IMR-90 (cell line): ENCODE measurements at regions not wholly inside any gene's neighbourhood (a gene's known extent, or its start where the extent isn't known, plus 50 kb on each side); places are given as distances from the start of the nearest gene placed in this dataset.

Experiments
- ATAC-seq: fragments of 200-7000 bp; cut with Tn5 transposase; 2 replicates; pipeline ENCODE4 v1.9.1; 2020; ENCODE audit warnings: low read depth, mild to moderate bottlenecking, moderate library complexity
- BruUV-seq: library from RNA; stranded (reverse); fragments of 400-500 nt; replicated peaks from 2 replicates; lab custom pipeline; 2021; lab: Mats Ljungman, UMichigan
- CTCF ChIA-PET: fragments of 300-600 bp; formaldehyde crosslinking; extraction: SDS; loops from one replicate; lab custom pipeline; 2021; ENCODE audit warnings: antibody characterized with exemption; lab: Yijun Ruan, JAX
- POLR2A ChIA-PET: fragments of 300-600 bp; sonication (Branson Sonifier 250); formaldehyde crosslinking; loops from one replicate; lab custom pipeline; 2022; ENCODE audit warnings: antibody characterized with exemption; ENCODE audit not compliant: unreplicated experiment; lab: Charles Lee
- DNase-seq: peaks from one replicate; pipeline ENCODE4 v3.0.0; 2013
- H2AFZ ChIP-seq: replicated peaks from 2 replicates; pipeline ENCODE3; 2013; ENCODE audit warnings: low read length, mild to moderate bottlenecking; ENCODE audit not compliant: poor library complexity
- H2AK5ac ChIP-seq: 2 replicates; pipeline ENCODE4 v1.6.1; 2013; ENCODE audit warnings: low read depth, low read length, inconsistent platforms
- H2AK9ac ChIP-seq: replicated peaks from 2 replicates; pipeline ENCODE3; 2013; ENCODE audit warnings: mild to moderate bottlenecking, low read depth, low read length, moderate library complexity; ENCODE audit not compliant: poor library complexity
- H2BK120ac ChIP-seq: 2 replicates; pipeline ENCODE4 v1.6.1; 2013; ENCODE audit warnings: low read depth, low read length, inconsistent platforms
- H2BK15ac ChIP-seq: 3 replicates; pipeline ENCODE4 v1.6.1; 2013; ENCODE audit warnings: low read depth, low read length, inconsistent platforms
- H2BK20ac ChIP-seq: 2 replicates; pipeline ENCODE4 v1.6.1; 2013; ENCODE audit warnings: low read depth, mild to moderate bottlenecking, inconsistent platforms, low read length, moderate library complexity
- H2BK5ac ChIP-seq: 2 replicates; pipeline ENCODE4 v1.6.1; 2013; ENCODE audit warnings: mild to moderate bottlenecking, low read depth, low read length, inconsistent platforms; ENCODE audit not compliant: poor library complexity, severe bottlenecking
- H3K14ac ChIP-seq: replicated peaks from 2 replicates; pipeline ENCODE4 v1.6.1; 2013; ENCODE audit warnings: low read depth, low read length, inconsistent platforms
- H3K18ac ChIP-seq: 2 replicates; pipeline ENCODE4 v1.6.1; 2013; ENCODE audit warnings: low read depth, low read length, control low read depth
- H3K23ac ChIP-seq: 2 replicates; pipeline ENCODE4 v1.6.1; 2013; ENCODE audit warnings: low read depth, low read length, inconsistent platforms
- H3K27ac ChIP-seq: 2 replicates; pipeline ENCODE4 v1.5.1; 2013; ENCODE audit warnings: mild to moderate bottlenecking, control low read depth, low read length; ENCODE audit not compliant: insufficient read depth
- H3K27me3 ChIP-seq: 2 replicates; pipeline ENCODE4 v1.6.1; 2013; ENCODE audit warnings: low read length; ENCODE audit not compliant: control insufficient read depth, insufficient read depth
- H3K36me3 ChIP-seq: 2 replicates; pipeline ENCODE4 v1.6.1; 2013; ENCODE audit warnings: low read length, mixed read lengths; ENCODE audit not compliant: control insufficient read depth, insufficient read depth
- H3K4ac ChIP-seq: 2 replicates; pipeline ENCODE4 v1.6.1; 2013; ENCODE audit warnings: low read depth, low read length, inconsistent platforms
- H3K4me1 ChIP-seq: 2 replicates; pipeline ENCODE4 v1.6.1; 2013; ENCODE audit warnings: low read length, mixed read lengths; ENCODE audit not compliant: control insufficient read depth, insufficient read depth
- H3K4me2 ChIP-seq: 2 replicates; pipeline ENCODE4 v1.6.1; 2013; ENCODE audit warnings: low read depth, mild to moderate bottlenecking, control low read depth, low read length, moderate library complexity
- H3K4me3 ChIP-seq: 2 replicates; pipeline ENCODE4 v1.5.1; 2013; ENCODE audit warnings: low read depth, mild to moderate bottlenecking, control low read depth, low read length, moderate library complexity; ENCODE audit not compliant: insufficient read depth
- H3K56ac ChIP-seq: 2 replicates; pipeline ENCODE4 v1.6.1; 2013; ENCODE audit warnings: low read length, inconsistent platforms; ENCODE audit not compliant: insufficient read depth; ENCODE audit errors: extremely low read depth
- H3K79me1 ChIP-seq, 2 experiments: 2 replicates each; pipeline ENCODE4 v1.6.1; 2013; ENCODE audit warnings: low read length in 2 of 2, inconsistent platforms in 1 of 2, low read depth in 1 of 2
- H3K9ac ChIP-seq: 2 replicates; pipeline ENCODE4 v1.6.1; 2013; ENCODE audit warnings: low read depth, low read length, control low read depth
- H3K9me1 ChIP-seq: 2 replicates; pipeline ENCODE4 v1.6.1; 2013; ENCODE audit warnings: low read length, inconsistent platforms; ENCODE audit not compliant: insufficient read depth
- H3K9me3 ChIP-seq: 2 replicates; pipeline ENCODE4 v1.6.1; 2013; ENCODE audit warnings: low read length; ENCODE audit not compliant: control insufficient read depth, insufficient read depth
- H4K20me1 ChIP-seq: 2 replicates; pipeline ENCODE4 v1.6.1; 2013; ENCODE audit warnings: low read length, inconsistent platforms; ENCODE audit not compliant: insufficient read depth
- H4K5ac ChIP-seq: 2 replicates; pipeline ENCODE4 v1.6.1; 2013; ENCODE audit warnings: mild to moderate bottlenecking, low read depth, low read length, control low read depth
- H4K8ac ChIP-seq, 2 experiments: 2 replicates each; pipeline ENCODE4 v1.6.1; 2013; ENCODE audit warnings: low read depth in 2 of 2, low read length in 2 of 2, control low read depth in 1 of 2, inconsistent platforms in 1 of 2
- H4K91ac ChIP-seq: 2 replicates; pipeline ENCODE4 v1.6.1; 2013; ENCODE audit warnings: low read depth, low read length, inconsistent platforms; ENCODE audit not compliant: insufficient read depth
- MAFK ChIP-seq: IDR thresholded peaks from 2 replicates; pipeline ENCODE4 v1.6.1; 2012; ENCODE audit warnings: low read depth, low read length, improper control_type of control experiment
- MAZ ChIP-seq: IDR thresholded peaks from 2 replicates; pipeline ENCODE4 v1.6.1; 2012; ENCODE audit warnings: low read depth, mild to moderate bottlenecking, low read length, improper control_type of control experiment, moderate library complexity, borderline replicate concordance
- NFE2L2 ChIP-seq: fragments of 150-350 bp; IDR thresholded peaks from 2 replicates; pipeline ENCODE4 v1.6.1; 2016; ENCODE audit warnings: low read depth, mild to moderate bottlenecking, low read length
- POLR2A ChIP-seq: IDR thresholded peaks from 2 replicates; pipeline ENCODE4 v1.6.1; 2012; ENCODE audit warnings: mild to moderate bottlenecking, low read depth, low read length
- USF2 ChIP-seq: fragments of 150-350 bp; IDR thresholded peaks from 2 replicates; pipeline ENCODE4 v1.6.1; 2017; ENCODE audit warnings: mild to moderate bottlenecking, antibody characterized with exemption, low read length, low read depth
- WGBS, 2 experiments: methylation state at CpG; one replicate each; pipeline versions ENCODE4 v1.1.5 to v1.1.7; 2013; ENCODE audit warnings: missing lambda C conversion rate in 2 of 2; ENCODE audit not compliant: insufficient read length in 1 of 2; ENCODE audit errors: extremely low coverage in 2 of 2; 5-methylcytosine and 5-hydroxymethylcytosine counted together
- dilution Hi-C: fragments of 300-500 bp; cut with HindIII; formaldehyde crosslinking; loops from one replicate; pipeline ENCODE4 v1.14.3; 2018; ENCODE audit warnings: low sequenced_read_pairs; ENCODE audit not compliant: unreplicated experiment
- in situ Hi-C: fragments of 300-500 bp; cut with MboI; formaldehyde crosslinking; loops from 3 replicates; pipeline ENCODE4 v1.14.3; 2019; ENCODE audit warnings: low sequenced_read_pairs, inconsistent platforms, mixed read lengths
- intact Hi-C: fragments of 100-400 bp; cut with micrococcal nuclease; formaldehyde crosslinking; loops from 2 replicates; pipeline ENCODE4 v1.10.0; 2022

- no peak overlapping the region for H3K4ac ChIP-seq
- no peak overlapping the region for H4K91ac ChIP-seq
- no peak overlapping the region for H2BK15ac ChIP-seq
- ChIA-PET CTCF (no interaction called here), POLR2A (no interaction called here)
- no peak overlapping the region for H3K27ac ChIP-seq
- H3K4me1 ChIP-seq, result 0 out of 2 replicates have a peak, but pooled peaks cover 2% of the 10 kb centered on the region
- H3K56ac ChIP-seq, result no peak overlapping the region
- no peak overlapping the region for H4K5ac ChIP-seq
- H4K20me1 ChIP-seq, result no peaks in the 10 kb centered on the region
- no peak overlapping the region for H4K8ac ChIP-seq
- no peak overlapping the region for H2AFZ ChIP-seq
- no peak overlapping the region for H2AK5ac ChIP-seq
- no peak overlapping the region for H3K23ac ChIP-seq
- H2BK120ac ChIP-seq, result no peak overlapping the region
- H3K14ac ChIP-seq, result no peak overlapping the region
- H3K9ac ChIP-seq, result no peak overlapping the region
- no peak overlapping the region for H3K4me2 ChIP-seq
- H2BK5ac ChIP-seq, result no peak overlapping the region
- no peaks in the 10 kb centered on the region for H3K9me3 ChIP-seq
- no peaks in the 10 kb centered on the region for H3K9me1 ChIP-seq
- DNase-seq (no peak), ATAC-seq (no peak)
- H2BK20ac ChIP-seq, result no peak overlapping the region
- H3K27me3 ChIP-seq, result no peaks in the 10 kb centered on the region
- no peaks in the 10 kb centered on the region for H3K79me1 ChIP-seq
- no CpG with 5 or more reads among the region's 3 CpGs for WGBS, 2 experiments
- H3K4me3 ChIP-seq, result no peak overlapping the region
- H2AK9ac ChIP-seq, result no peak overlapping the region
- dilution Hi-C loops, result no loop called here
- H3K36me3 ChIP-seq, result no peaks in the 10 kb centered on the region
- no peak overlapping the region for H3K18ac ChIP-seq
- intact Hi-C loops, result no loop called here
- no peak for TF ChIP-seq USF2
- TF ChIP-seq NFE2L2, result no peak
- TF ChIP-seq MAFK, result no peak
- TF ChIP-seq POLR2A, result no peak
- no peak for TF ChIP-seq MAZ
- in situ Hi-C loops, result no loop called here
- no TSS peak for BruUV-seq
Measured at GRCh38 chr21:27412530-27412929, 445.6 kb upstream of the ADAMTS5 start.
